ENCODE measurements at regions not wholly inside any gene's neighbourhood (a gene's known extent, or its start where the extent isn't known, plus 50 kb on each side); places are given as distances from the start of the nearest gene placed in this dataset.

- no peak overlapping the region for H3K4me3 ChIP-seq
- TF ChIP-seq CTCF (IDR thresholded peaks at IDR 0.05; ENCODE audit: low read depth, low read length) = no peak
- H3K4me1 ChIP-seq (ENCODE audit: low read depth) = no peaks in the 10 kb centered on the region
Observed at GRCh38 chr16:55101026-55101425, 170.4 kb downstream of the IRX5 start.

GRCh38 chr16:55102077-55102476 is 171.4 kb downstream of the IRX5 start:
- Histone ChIP-seq H3K36me3 (no peaks in the 10 kb centered on the region), H3K4me3 (no peak overlapping the region), H3K4me1 (ENCODE audit: low read depth) (no peaks in the 10 kb centered on the region), H3K9me3 (ENCODE audit: low read depth) (no peaks in the 10 kb centered on the region), H3K27ac (no peak overlapping the region), H3K27me3 (no peaks in the 10 kb centered on the region)
- DNase-seq (ENCODE audit: low read depth in 1 of 2, low spot score in 1 of 2) = no peak
- TF ChIP-seq CTCF (IDR thresholded peaks at IDR 0.05; ENCODE audit: low read depth, low read length) = no peak

More at GRCh38 chr16:55101026-55101425, 170.4 kb downstream of the IRX5 start:
- no peak for DNase-seq (ENCODE audit: low read depth in 1 of 2, low spot score in 1 of 2)
- Histone ChIP-seq H3K36me3 (no peaks in the 10 kb centered on the region), H3K27me3 (no peaks in the 10 kb centered on the region), H3K27ac (no peak overlapping the region), H3K9me3 (ENCODE audit: low read depth) (no peaks in the 10 kb centered on the region)

DNA sequence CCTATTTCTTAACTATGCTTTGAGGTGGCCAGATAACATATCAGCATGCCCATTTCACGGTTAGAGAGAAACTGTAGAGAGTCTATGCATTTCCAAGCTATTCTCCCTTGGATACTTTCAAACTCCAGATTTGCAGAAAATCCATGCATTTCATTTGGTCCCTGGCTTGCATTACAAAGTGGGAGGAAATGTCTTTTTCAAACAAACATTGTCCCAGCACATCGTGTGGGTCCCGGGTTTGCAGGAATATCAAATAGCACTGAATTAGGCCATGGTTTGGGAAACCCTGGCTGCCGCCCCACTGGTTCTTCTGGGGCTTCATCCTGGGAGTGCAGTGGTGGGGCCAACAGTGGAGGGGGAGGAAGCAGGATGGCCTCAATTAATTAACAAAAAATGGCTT is 171.9 kb downstream of the IRX5 start:
- H3K27ac ChIP-seq = no peak overlapping the region
- no peak overlapping the region for H3K4me3 ChIP-seq
- H3K4me1 ChIP-seq (ENCODE audit: low read depth) = no peaks in the 10 kb centered on the region
- no peak for DNase-seq (ENCODE audit: low read depth in 1 of 2, low spot score in 1 of 2)
- no peaks in the 10 kb centered on the region for H3K9me3 ChIP-seq (ENCODE audit: low read depth)
- H3K27me3 ChIP-seq = no peaks in the 10 kb centered on the region
- no peak for TF ChIP-seq CTCF (IDR thresholded peaks at IDR 0.05; ENCODE audit: low read depth, low read length)
- H3K36me3 ChIP-seq = no peaks in the 10 kb centered on the region

GRCh38 chr16:55107851-55108250 is 177.2 kb downstream of the IRX5 start:
- H3K4me3 ChIP-seq = no peak overlapping the region
- DNase-seq (ENCODE audit: low read depth in 1 of 2, low spot score in 1 of 2) = no peak
- no peaks in the 10 kb centered on the region for H3K9me3 ChIP-seq (ENCODE audit: low read depth)
- H3K27me3 ChIP-seq = no peaks in the 10 kb centered on the region
- no peak overlapping the region for H3K27ac ChIP-seq
- no peak for TF ChIP-seq CTCF (IDR thresholded peaks at IDR 0.05; ENCODE audit: low read depth, low read length)
- H3K4me1 ChIP-seq (ENCODE audit: low read depth) = no peaks in the 10 kb centered on the region
- H3K36me3 ChIP-seq = no peaks in the 10 kb centered on the region

DNA sequence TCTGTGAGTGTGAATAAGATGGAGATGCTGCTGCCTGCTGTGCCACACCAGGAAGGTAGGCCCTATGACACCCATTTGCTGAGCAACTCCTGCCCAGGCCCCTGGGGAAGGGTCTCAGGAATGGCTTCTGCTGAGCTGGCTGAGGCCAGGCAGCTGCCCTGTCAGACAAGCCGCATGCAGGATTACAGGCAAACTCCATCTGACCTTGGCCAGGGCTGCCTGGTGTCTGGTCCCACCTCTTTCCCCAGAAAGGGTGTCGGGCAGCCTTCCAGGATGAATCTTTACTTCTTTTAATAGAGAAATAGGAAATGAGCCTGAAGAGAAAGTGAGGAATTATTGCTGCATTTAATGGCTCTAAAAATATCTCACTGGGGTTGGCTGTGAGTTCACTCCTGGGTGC is 182.5 kb downstream of the IRX5 start:
- Histone ChIP-seq H3K27me3 (no peaks in the 10 kb centered on the region), H3K9me3 (ENCODE audit: low read depth) (no peaks in the 10 kb centered on the region), H3K4me1 (ENCODE audit: low read depth) (no peaks in the 10 kb centered on the region), H3K4me3 (no peak overlapping the region), H3K36me3 (no peaks in the 10 kb centered on the region), H3K27ac (no peak overlapping the region)
- no peak for TF ChIP-seq CTCF (IDR thresholded peaks at IDR 0.05; ENCODE audit: low read depth, low read length)
- no peak for DNase-seq (ENCODE audit: low read depth in 1 of 2, low spot score in 1 of 2)

DNA sequence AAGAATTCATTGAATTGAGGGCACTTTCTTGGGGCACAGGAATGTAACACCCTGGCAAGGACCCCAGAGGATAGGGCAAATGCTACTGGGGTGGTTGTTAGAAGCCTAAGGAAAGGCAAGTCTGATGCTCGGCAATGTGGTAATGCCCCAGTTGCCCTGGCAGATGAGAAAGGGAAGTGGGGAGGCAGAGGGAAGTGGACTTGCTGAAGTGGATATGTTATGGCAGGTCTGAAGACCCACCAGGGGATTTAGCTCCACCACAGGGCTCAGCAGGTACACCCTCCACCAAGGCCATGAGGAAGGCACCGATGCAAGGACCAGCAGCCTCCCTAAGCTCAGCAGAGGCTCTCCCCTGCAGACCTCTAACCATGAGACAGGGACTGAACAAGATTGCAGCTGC is 184.8 kb downstream of the IRX5 start:
- no peak overlapping the region for H3K27ac ChIP-seq
- DNase-seq (ENCODE audit: low read depth in 1 of 2, low spot score in 1 of 2) = no peak
- TF ChIP-seq CTCF (IDR thresholded peaks at IDR 0.05; ENCODE audit: low read depth, low read length) = no peak

More for the DNA sequence above, 184.8 kb downstream of the IRX5 start:
- Histone ChIP-seq H3K27me3 (no peaks in the 10 kb centered on the region), H3K4me3 (no peak overlapping the region), H3K9me3 (ENCODE audit: low read depth) (no peaks in the 10 kb centered on the region), H3K36me3 (no peaks in the 10 kb centered on the region), H3K4me1 (ENCODE audit: low read depth) (no peaks in the 10 kb centered on the region)

All from cardiac muscle cell (in vitro differentiated cells and primary cell).